ENCODE measurements at regions not wholly inside any gene's neighbourhood (a gene's known extent, or its start where the extent isn't known, plus 50 kb on each side); places are given as distances from the start of the nearest gene placed in this dataset.

DNA sequence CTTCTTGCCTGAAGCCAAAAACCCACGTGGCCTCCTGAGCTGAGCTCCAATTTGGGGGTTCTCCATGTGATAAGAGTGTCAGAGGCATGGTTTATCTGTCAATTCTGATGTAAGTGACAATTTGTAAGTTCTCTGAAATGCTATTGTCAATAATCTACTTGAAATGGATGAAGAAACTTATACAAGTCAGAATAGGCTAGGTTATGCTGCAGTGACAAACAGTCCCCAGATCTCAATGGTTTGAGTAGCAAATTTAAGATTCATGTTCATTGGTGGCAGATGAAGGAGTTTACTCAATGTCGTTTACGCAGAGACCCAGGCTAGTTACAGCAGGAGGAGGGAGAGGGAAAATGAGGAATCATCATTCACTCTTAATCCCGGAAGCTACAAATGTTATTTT, 352.4 kb downstream of the KIF16B start:
- DNase-seq = no peak

GRCh38 chr20:16219182-16219581, 354.1 kb downstream of the KIF16B start:
- DNase-seq = no peak

DNA sequence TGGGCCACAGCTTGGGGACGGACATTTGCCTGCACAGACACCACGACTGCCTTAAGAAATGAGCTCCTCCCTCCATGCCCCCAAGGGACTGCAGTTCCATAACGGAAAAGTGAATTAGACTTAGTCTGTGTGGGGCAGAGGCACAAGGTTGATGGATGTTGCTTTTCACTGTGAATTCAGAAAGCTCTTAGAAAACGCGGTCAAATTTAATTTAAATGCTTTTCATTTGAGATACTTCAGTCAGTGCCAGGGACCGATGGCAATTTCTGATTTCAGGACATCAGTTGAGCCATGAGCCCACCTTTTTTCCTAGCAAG, 356.4 kb downstream of the KIF16B start:
- no peak for DNase-seq

- no peak for DNase-seq
Measured at GRCh38 chr20:16216227-16216913, 356.9 kb downstream of the KIF16B start.

GRCh38 chr20:16215041-16215440, 358.2 kb downstream of the KIF16B start:
- no peak for DNase-seq

DNA sequence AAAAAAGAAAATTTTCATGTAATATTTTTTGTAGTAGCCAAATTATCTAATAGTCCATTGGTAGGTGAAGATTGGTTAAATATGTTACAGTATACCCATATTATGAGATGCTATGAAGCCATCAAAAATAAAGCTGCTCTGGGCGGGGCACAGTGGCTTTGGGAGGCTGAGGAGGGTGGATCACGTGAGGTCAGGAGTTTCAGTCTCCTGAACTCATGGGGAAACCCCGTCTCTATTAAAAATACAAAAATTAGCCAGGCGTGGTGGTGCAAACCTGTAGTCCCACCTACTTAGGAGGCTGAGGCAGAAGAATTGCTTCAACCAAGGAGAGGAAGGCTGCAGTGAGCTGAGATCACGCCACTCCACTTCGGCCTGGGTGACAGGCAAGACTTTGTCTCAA, 360.5 kb downstream of the KIF16B start:
- DNase-seq = no peak

- no peak for DNase-seq
Measured at GRCh38 chr20:16209951-16210361, 363.3 kb downstream of the KIF16B start.

- DNase-seq = no peak
Measured at GRCh38 chr20:16209357-16209756, 363.9 kb downstream of the KIF16B start.

- DNase-seq = no peak
Measured at GRCh38 chr20:16208443-16208842, 364.8 kb downstream of the KIF16B start.

- no peak for DNase-seq
Measured at GRCh38 chr20:16206817-16207216, 366.4 kb downstream of the KIF16B start.

GRCh38 chr20:16205507-16205906, 367.7 kb downstream of the KIF16B start:
- no peak for DNase-seq

- DNase-seq = no peak
Measured at GRCh38 chr20:16203096-16203495, 370.2 kb downstream of the KIF16B start.

DNA sequence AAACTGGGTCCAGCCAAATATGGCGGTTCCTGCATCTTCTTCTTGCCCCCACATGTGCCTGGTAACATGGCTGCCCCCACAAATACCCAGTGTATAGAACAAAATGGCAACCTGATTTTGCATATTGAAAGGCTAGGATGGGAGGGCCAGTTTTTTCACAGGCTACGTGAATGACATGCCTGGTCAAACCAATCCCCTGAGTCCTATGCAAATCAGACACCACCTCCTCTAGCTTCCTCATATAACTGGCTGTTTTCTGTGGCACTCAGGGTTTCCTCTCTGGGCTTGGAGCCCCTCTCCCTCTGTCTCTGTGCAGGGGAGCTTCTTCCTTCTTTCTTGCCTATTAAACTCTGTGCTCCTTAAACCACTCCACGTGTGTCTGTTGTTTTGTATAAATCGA, 372.1 kb downstream of the KIF16B start:
- no peak for DNase-seq

- no peak for DNase-seq
Measured at GRCh38 chr20:16197696-16198095, 375.6 kb downstream of the KIF16B start.

DNA sequence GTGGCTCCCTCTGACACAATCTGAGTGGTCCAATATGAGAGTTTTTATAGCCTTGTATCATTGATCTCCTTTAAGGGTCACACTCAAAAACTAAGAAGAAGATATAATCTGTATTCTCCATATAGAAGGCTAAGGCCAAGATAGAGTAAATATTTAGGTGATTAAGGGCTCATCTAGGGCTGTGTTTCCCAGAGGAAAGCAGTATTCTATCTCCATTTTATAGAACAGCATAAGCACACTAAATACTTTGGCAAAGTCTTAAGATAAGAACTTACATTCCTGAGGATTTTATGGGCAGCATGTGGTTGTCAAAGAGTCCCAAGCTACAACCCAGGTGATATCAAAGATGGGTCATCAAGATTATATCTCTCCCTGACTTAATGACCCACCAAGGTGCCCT, 377.6 kb downstream of the KIF16B start:
- DNase-seq = no peak

DNA sequence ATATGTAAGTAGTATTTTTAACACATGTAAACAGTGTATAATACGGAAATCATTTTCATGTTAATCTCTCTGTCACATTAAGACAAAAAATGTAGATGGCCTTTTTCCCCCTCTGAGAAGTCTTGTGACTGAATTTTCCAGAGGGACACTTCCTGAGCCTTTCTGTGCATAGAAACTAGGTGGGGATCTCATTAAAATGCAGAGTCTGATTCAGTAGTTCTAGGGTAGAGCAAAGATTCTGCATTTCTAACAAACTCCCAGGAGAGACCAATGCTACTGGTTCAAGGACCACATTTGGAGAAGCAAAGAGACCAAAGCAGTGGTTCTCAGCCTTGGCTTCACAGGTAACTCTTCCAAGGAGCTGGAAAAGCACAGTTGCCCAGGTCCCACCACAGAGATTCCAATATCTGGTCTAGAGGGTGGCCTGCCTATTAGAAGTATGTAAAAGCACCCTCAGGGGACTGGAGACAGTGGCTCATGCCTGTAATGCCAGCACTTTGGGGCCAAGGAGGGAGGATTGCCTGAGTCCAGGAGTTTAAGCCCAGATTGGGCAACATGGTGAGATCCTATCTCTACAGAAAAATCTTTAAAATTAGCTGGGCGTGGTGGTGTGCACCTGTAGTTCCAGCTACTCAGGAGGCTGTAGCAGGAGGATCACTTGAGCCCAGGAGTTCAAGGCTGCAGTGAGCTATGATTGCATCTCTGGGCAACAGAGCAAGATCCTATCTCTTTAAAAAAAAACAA, 378.5 kb downstream of the KIF16B start:
- no peak for DNase-seq

DNA sequence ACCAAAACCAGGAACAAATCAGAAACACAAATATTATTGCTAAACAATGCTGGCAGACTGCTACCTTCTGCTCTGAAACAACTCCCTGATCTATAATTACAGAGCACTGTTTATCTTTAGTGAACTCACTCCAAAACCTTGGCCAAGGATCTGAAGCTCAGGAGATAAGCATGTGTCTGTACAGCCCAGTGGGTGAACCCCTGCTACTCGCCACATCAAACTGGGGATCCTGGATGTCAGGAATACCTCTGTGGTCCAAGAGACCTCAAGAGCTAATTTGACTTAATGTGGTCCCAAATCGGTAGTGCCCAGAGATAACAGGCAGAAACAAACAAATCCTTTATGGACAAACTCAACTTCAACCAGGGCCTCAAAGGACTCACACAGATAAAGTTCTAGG, 381.8 kb downstream of the KIF16B start:
- no peak for DNase-seq

DNA sequence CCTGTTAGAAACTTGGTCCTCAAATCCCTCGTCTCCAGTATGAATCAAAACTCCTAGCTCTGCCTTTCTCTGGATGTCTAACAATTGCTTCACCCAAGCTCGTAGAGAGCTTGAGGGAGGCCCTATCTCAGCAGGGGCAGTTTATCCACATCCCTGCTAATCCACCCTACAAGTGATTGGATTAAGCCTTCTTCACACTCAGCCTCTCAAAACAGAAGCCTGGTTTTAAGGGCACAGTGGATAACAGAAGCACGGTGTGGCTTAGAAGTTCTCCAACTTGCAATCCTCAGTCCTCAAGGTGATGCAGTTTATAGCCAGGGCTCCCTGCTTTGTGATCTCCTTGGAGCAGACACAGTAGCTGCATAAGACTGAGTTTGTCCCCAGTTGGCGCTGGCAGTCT, 383.9 kb downstream of the KIF16B start:
- DNase-seq = no peak

GRCh38 chr20:16187956-16188616, 385.2 kb downstream of the KIF16B start:
- DNase-seq = no peak

DNA sequence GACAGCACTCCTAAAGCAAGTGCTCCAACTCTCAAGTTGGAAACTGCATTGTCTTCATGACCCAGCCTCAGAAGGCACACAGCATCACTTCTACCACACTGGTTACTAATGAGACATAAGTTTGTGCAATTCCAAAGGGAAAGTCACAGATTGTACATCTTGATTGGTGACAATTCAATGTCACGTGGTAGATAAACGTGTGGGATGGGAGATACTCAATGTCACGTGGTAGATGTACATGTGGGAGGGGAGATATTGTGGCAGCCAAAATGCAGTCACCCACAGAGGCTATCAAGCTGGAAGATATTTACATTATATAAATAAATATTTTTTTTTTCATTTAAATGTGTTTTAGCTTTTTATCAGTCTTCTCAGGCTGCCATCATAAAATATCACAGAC, 393.3 kb downstream of the KIF16B start:
- no peak for DNase-seq

DNA sequence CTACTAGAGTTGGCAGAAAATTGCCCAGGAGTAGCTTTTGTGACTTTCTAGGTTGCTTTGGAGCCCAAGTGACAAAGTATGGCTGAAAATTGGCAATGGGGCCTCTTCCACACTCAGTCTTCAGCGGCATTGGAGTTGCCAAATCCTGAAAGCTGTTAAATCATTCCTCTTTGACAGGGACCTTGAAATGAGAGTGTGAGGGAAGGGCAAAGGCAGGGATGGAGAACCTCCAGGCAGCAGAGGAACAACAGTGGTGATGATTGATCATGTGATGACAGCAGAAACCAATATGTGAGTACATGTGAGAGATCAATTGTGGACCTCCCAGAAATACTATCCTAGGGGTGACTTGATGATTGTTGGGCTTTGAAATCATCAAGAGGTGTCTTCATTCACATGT, 393.9 kb downstream of the KIF16B start:
- DNase-seq = no peak

GRCh38 chr20:16178546-16179135, 394.6 kb downstream of the KIF16B start:
- DNase-seq = no peak

DNA sequence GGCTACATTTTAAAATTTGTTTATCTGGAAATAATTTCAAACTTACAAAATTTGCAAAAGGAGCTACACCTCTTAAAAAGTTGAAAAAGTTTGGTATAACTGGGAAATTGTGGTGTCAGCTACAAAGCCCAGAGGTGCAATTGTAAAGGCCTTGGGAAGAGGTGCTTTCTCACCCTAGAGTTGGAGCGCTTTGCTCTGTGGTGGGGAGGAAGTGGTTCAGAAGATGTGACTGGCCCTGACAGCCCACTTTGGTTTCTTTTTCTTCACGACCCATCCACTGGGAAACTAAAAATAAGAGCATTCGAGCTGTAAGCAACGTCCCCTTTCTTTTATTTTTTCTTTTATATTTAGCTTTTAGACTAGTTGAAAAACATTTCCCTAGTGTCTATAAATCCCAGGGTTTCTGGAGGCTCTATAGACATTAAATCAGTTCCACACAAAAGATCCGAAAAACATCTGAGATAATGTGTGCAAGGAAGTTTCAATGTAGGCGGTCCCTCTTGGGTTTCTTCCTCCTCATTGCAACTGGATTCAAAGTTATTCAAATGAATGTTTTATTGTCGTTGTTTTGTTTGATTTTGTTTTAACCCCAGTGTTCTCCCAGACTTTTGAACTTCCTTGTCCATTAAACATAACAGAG, 397.8 kb downstream of the KIF16B start:
- no peak for DNase-seq

GRCh38 chr20:16174311-16174710, 398.9 kb downstream of the KIF16B start:
- DNase-seq = no peak

Data from NCI-H187 treated with DMSO at 0.1 percent for 48 hours (cell line).